ENCODE measurements at regions not wholly inside any gene's neighbourhood (a gene's known extent, or its start where the extent isn't known, plus 50 kb on each side); places are given as distances from the start of the nearest gene placed in this dataset.
A peak's percentile ranks its signal among the peaks of the same experiment; 100 is the strongest.
"Not testable (repeated sequence)": the region's sequence is repeated elsewhere in the genome, so short reads cannot be mapped to it uniquely, and the experiment has no call there.

- DNase-seq, result not testable (repeated sequence)
Observed at GRCh38 chr6:27825848-27826611, 86.2 kb downstream of the OR2B2 start.

GRCh38 chr6:27825025-27825793 is 87.0 kb downstream of the OR2B2 start:
- DNase-seq, result no peak

GRCh38 chr6:27824211-27825024 is 87.8 kb downstream of the OR2B2 start:
- DNase-seq, result not testable (repeated sequence)

- not testable (repeated sequence) for DNase-seq
Observed at GRCh38 chr6:27823714-27824210, 88.4 kb downstream of the OR2B2 start.

- DNase-seq, result no peak
Observed at GRCh38 chr6:27816906-27817305, 95.3 kb downstream of the OR2B2 start.

- DNase-seq, result no peak
Observed at GRCh38 chr6:27814665-27815424, 97.4 kb downstream of the OR2B2 start.

- DNase-seq, result not testable (repeated sequence)
Observed at GRCh38 chr6:27814415-27814664, 97.9 kb downstream of the OR2B2 start.

GRCh38 chr6:27812805-27813492 is 99.2 kb downstream of the OR2B2 start:
- DNase-seq, result no peak

GRCh38 chr6:27812078-27812804 is 100.0 kb downstream of the OR2B2 start:
- no peak for DNase-seq

- DNase-seq, result no peak
Observed at GRCh38 chr6:27811451-27811772, 100.8 kb downstream of the OR2B2 start.

GRCh38 chr6:27810768-27811450 is 101.3 kb downstream of the OR2B2 start:
- DNase-seq, result no peak

GRCh38 chr6:27809939-27810767 is 102.0 kb downstream of the OR2B2 start:
- DNase-seq, result peak; percentile 54

- DNase-seq, result no peak
Observed at GRCh38 chr6:27809067-27809938, 102.9 kb downstream of the OR2B2 start.

GRCh38 chr6:27808242-27809066 is 103.7 kb downstream of the OR2B2 start:
- not testable (repeated sequence) for DNase-seq

- DNase-seq, result peak; percentile 30
Observed at GRCh38 chr6:27807441-27808241, 104.6 kb downstream of the OR2B2 start.

- no peak for DNase-seq
Observed at GRCh38 chr6:27806981-27807440, 105.2 kb downstream of the OR2B2 start.

- DNase-seq, result no peak
Observed at GRCh38 chr6:27805347-27805746, 106.8 kb downstream of the OR2B2 start.

Data from NCI-H2107 (cell line).